ENCODE measurements at regions not wholly inside any gene's neighbourhood (a gene's known extent, or its start where the extent isn't known, plus 50 kb on each side); places are given as distances from the start of the nearest gene placed in this dataset.

DNA sequence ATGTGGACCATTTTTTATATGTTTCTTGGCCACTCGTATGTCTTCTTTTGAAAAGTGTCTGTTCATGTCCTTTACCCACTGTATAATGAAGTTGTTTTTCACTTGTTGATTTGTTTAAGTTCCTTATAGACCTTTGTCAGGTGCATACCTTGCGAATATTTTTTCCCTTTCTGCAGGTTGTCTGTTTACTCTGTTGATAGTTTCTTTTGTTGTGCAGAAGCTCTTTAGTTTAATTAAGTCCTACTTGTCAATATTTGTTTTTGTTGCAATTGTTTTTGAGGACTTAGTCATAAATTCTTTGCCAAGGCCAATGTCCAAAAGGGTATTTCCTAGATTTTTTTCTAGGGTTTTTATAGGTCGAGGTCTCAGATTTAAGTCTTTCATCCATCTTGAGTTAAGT lies 66.2 kb downstream of the UNC5CL start:
- H2AK5ac ChIP-seq (ENCODE audit: low read depth, low read length): no peak overlapping the region
- DNase-seq (ENCODE audit: low read depth in 1 of 2, low spot score in 2 of 2) (no peak), FAIRE-seq (no peak)
- H3K4me3 ChIP-seq (ENCODE audit: extremely low read depth in 1 of 4, insufficient read depth in 2 of 4, low read depth in 3 of 4, low read length in 4 of 4): no peak overlapping the region
- H2BK20ac ChIP-seq (ENCODE audit: low read length): no peak overlapping the region
- H3K79me2 ChIP-seq (ENCODE audit: control insufficient read depth in 1 of 2, insufficient read depth in 2 of 2, low read length in 2 of 2): no peaks in the 10 kb centered on the region
- H3K36me3 ChIP-seq (ENCODE audit: control insufficient read depth in 2 of 4, insufficient read depth in 4 of 4, low read length in 3 of 4): no peaks in the 10 kb centered on the region
- H3K4me1 ChIP-seq (replicated peaks in 1 of 4; ENCODE audit: control insufficient read depth in 3 of 4, insufficient read depth in 4 of 4, low read length in 3 of 4): no peaks in the 10 kb centered on the region
- H2AFZ ChIP-seq (ENCODE audit: low read length): no peak overlapping the region
- CTCF ChIA-PET (ENCODE audit: partially characterized antibody): interaction anchor here (1.1 to 1.6 kb wide), 5 partner anchors 10 to 423 kb away, joined by 3 to 5 read pairs (median 3); no protein-coding TSS in a partner anchor
- H4K5ac ChIP-seq (ENCODE audit: insufficient read length, low read depth, low read length): no peak overlapping the region
- no peak overlapping the region for H2BK5ac ChIP-seq (ENCODE audit: low read depth, low read length)
- no peak overlapping the region for H2BK12ac ChIP-seq (ENCODE audit: low read depth, low read length)
- H3K9ac ChIP-seq (replicated peaks in 1 of 4; ENCODE audit: extremely low read depth in 1 of 4, low read depth in 3 of 4, low read length in 3 of 4): no peak overlapping the region
- H3K56ac ChIP-seq (replicated peaks; ENCODE audit: insufficient read length, low read depth, low read length): no peak overlapping the region
- H3K23ac ChIP-seq (ENCODE audit: insufficient read length): no peak overlapping the region
- H3K27ac ChIP-seq (ENCODE audit: low read depth, low read length): no peak overlapping the region
- no peaks in the 10 kb centered on the region for H3K79me1 ChIP-seq (ENCODE audit: low read depth, low read length)
- no peak overlapping the region for H3K18ac ChIP-seq (ENCODE audit: extremely low read depth, low read length)
- POLR2A ChIA-PET (ENCODE audit: partially characterized antibody): interaction anchor here (1.3 kb wide), 1 partner anchor 55 kb away, joined by 4 read pairs; no protein-coding TSS in a partner anchor
- H3K4me2 ChIP-seq (ENCODE audit: insufficient read depth in 1 of 2, low read depth in 2 of 2, low read length in 2 of 2): no peak overlapping the region
- no peak overlapping the region for H4K91ac ChIP-seq (replicated peaks; ENCODE audit: insufficient read length, low read length)
- H4K8ac ChIP-seq (ENCODE audit: extremely low read depth, insufficient read depth, low read length): no peak overlapping the region
- no peaks in the 10 kb centered on the region for H3K9me3 ChIP-seq (ENCODE audit: insufficient read depth in 2 of 2, low read depth in 1 of 2, low read length in 1 of 2)
- WGBS, 2 experiments (ENCODE audit: extremely low coverage in 1 of 2, insufficient coverage in 1 of 2, insufficient read length in 1 of 2, insufficient replicate concordance in 2 of 2, low coverage in 1 of 2, low lambda C conversion rate in 2 of 2, missing lambda C conversion rate in 1 of 2): 79% methylated on average over 3 of the region's 3 CpGs; no CpG with 5 or more reads in 1 of the 2 experiments
- no peaks in the 10 kb centered on the region for H3K23me2 ChIP-seq (ENCODE audit: low read depth, low read length)
- H2BK15ac ChIP-seq (ENCODE audit: low read length): no peak overlapping the region
- H3K4ac ChIP-seq (replicated peaks; ENCODE audit: insufficient read length, low read depth, low read length): no peak overlapping the region
- H3K27me3 ChIP-seq (replicated peaks in 1 of 4; ENCODE audit: control insufficient read depth in 3 of 4, extremely low read depth in 1 of 4, insufficient read depth in 3 of 4, low read length in 3 of 4): no peaks in the 10 kb centered on the region
- H2BK120ac ChIP-seq (replicated peaks; ENCODE audit: low read depth, low read length): no peak overlapping the region
- no peaks in the 10 kb centered on the region for H4K20me1 ChIP-seq (replicated peaks in 1 of 2; ENCODE audit: control insufficient read depth in 1 of 2, insufficient read depth in 2 of 2, low read length in 2 of 2)
- H3K14ac ChIP-seq (ENCODE audit: insufficient read length): no peak overlapping the region
- no peak for TF ChIP-seq CTBP2 (IDR thresholded peaks at IDR 0.05; ENCODE audit: borderline replicate concordance, insufficient read depth, insufficient read length, low read length)
- TF ChIP-seq, protein P1, sequence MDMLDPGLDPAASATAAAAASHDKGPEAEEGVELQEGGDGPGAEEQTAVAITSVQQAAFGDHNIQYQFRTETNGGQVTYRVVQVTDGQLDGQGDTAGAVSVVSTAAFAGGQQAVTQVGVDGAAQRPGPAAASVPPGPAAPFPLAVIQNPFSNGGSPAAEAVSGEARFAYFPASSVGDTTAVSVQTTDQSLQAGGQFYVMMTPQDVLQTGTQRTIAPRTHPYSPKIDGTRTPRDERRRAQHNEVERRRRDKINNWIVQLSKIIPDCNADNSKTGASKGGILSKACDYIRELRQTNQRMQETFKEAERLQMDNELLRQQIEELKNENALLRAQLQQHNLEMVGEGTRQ (IDR thresholded peaks at IDR 0.05; ENCODE audit: low read length): no peak
- TF ChIP-seq POU5F1 (IDR thresholded peaks at IDR 0.05; ENCODE audit: low read depth, low read length): no peak
- TF ChIP-seq EGR1 (IDR thresholded peaks at IDR 0.05; ENCODE audit: borderline replicate concordance, low read depth, low read length): no peak
- no peak for TF ChIP-seq BRCA1 (IDR thresholded peaks at IDR 0.05; ENCODE audit: low read depth, low read length)
- no peak for TF ChIP-seq BACH1 (IDR thresholded peaks at IDR 0.05; ENCODE audit: low read length)
- TF ChIP-seq CEBPB (IDR thresholded peaks at IDR 0.05; ENCODE audit: low read depth, low read length): no peak
- no peak for TF ChIP-seq CHD1 (IDR thresholded peaks at IDR 0.05; ENCODE audit: low read depth, low read length)
- TF ChIP-seq SAP30 (IDR thresholded peaks at IDR 0.05; ENCODE audit: insufficient read depth, insufficient replicate concordance, low read length): no peak
- TF ChIP-seq SUZ12 (IDR thresholded peaks at IDR 0.05; ENCODE audit: low read length): no peak
- TF ChIP-seq TEAD4 (IDR thresholded peaks at IDR 0.05; ENCODE audit: low read depth, low read length): no peak
- no peak for TF ChIP-seq ZNF274 (IDR thresholded peaks at IDR 0.05; ENCODE audit: borderline replicate concordance, extremely low read depth, low read length)
- TF ChIP-seq JUND (IDR thresholded peaks at IDR 0.05; ENCODE audit: low read length): no peak
